GM21576 (cell line): ENCODE measurements at regions not wholly inside any gene's neighbourhood (a gene's known extent, or its start where the extent isn't known, plus 50 kb on each side); places are given as distances from the start of the nearest gene placed in this dataset.

Experiments used
- ATAC-seq: cut with Tn5 transposase; IDR thresholded peaks from one replicate; pipeline ENCODE4 v1.9.1; 2021; ENCODE audit warnings: mild to moderate bottlenecking, moderate library complexity; ENCODE audit not compliant: unreplicated experiment

DNA sequence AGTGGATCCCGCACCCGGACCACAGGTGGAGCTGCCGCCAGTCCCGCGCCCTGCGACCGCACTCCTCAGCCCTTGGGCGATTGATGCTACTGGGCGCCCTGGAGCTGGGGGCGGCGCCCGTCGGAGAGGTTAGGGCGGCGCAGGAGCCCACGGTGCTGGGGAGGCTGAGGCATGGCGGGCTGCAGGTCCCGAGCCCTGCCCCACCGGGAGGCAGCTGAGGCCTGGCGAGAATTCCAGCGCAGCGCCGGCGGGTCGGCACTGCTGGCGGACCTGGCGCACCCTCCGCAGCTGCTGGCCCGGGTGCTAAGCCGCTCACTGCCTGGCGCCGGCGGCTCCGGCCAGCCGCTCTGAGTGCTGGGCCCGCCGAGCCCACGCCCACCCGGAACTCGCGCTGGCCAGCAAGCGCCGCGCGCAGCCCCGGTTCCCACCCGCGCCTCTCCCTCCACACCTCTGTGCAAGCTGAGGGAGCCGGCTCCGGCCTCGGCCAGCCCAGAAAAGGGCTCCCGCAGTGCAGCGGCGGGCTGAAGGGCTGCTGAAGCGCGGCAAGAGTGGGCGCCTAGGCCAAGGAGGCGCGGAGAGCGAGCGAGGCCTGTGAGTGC lies 1256.5 kb downstream of the STIM2 start:
- ATAC-seq, result no peak

DNA sequence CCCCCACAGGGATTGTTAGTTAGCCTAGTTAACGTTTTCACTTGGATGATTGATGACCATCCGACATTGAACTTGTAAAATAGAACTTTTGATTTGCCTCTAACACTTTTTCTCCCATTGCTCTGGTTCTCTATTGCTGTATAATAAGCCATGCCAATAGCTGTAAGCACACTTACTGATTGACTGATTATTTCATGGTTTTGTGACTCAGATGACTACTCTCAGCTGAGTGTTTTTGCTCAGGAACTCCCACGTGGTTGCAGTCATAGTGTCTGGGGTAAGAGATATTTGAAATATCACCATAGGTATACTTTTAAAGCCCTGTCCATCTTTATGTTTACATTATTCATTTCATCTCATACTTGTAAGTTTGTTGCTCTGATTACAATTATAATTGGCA lies 1285.5 kb downstream of the STIM2 start:
- no peak for ATAC-seq

DNA sequence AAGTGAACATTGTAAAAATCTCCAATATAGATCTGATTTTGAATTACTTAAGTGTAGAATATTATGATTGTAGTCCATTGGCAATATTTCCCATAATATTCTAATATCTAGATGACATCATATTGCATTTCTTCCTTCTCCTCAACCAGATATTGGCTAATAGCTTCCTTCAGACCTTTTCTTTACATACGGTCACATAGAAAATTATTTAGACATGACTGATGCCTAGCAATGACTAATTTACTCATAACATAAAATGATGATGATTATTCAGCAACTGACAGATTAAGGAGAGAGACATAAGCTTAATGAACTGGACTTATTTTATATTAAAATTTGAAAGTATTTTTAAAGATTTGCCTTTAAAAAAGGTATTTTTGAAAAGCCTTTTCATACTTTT lies 1287.6 kb downstream of the STIM2 start:
- no peak for ATAC-seq

DNA sequence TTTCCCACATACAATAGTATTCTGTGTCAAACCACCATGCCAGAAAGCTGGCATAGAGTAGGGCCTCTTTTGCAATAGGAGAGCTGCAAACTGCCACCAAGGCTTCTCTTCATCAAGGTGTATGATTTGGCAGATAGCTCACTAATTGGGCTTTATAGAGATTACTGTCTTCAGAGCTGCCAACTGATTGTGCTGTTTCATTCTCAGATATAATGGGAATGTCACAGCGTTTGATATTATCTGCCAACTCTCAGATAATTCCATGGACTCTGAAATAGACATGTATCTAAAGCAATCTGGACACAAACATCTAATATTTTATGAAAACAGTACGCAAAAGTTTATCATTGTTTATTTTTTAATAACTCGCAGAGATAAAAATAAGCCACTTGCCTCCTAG lies 1289.1 kb downstream of the STIM2 start:
- no peak for ATAC-seq

DNA sequence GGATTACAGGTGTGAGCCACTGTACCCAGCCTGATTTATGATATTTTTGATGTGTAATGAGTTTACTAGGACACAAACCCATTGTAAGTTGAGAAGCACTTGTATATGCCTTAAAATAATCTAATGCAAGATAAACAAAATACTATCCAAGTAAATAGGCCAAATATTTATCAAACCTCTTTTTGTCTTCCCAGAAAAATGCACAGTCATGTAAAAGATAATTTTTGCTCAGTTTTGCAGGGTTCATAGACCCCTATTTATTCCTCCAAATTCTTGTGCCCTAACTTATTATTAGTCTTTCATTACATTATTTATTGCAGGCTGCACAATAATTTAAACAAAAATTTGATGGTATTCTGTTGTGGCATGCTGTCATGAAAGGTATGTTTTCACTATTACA lies 1290.7 kb downstream of the STIM2 start:
- ATAC-seq, result no peak

DNA sequence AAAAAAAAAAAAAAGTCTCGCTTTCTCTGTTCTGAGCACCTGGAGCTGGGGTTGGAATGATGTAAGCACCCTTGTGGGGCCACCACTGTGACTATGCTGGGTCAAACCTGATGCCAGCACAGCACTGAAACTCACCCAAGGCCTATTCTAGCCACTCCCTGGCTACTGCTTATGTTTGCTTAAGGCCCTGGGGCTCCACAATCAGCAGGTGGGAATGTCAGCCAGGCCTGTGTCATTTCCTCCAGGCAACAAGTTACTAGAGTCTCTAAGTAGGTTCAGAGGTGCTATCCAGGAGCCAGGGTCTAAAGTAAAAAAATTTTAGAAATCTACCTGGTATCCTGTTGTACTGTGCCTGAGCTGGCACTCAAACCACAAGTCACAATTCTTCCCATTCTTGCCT lies 1306.8 kb downstream of the STIM2 start:
- ATAC-seq, result no peak

DNA sequence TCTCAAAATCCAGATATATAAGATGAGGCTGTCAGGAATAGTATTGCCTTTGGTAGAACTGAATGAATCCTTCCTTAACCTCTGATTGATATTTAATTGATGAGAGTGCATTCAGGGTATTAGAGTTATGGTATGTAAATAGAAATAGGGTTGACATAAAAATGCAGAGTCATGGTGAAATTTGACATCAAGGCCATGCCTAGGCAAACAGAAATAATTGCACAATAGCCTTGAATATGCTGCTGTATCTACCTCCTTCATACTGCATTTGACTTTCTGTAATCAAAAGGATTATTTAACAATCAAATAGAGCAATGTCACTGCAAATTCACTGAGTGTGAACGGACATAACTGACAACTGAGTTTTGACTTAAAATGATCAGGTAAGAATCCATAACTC lies 1316.3 kb downstream of the STIM2 start:
- no peak for ATAC-seq

DNA sequence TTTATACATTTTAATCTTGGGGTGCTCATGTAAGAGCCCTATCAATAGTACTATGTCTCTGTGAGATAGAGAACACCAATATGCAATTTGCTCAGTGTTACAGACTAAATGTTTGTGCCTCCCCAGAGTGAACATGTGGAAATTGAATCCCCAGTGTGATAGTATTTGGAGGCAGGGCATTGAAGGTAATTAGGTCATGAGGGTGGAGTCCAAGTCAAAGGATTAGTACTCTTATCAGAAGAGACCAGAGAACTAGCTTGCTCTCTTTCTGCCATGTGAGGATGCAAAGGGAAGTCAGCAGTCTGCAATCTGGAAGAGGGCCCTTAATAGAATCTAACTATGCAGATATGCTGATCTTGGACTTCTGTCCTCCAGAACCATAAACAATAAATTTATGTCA lies 1317.0 kb downstream of the STIM2 start:
- no peak for ATAC-seq

DNA sequence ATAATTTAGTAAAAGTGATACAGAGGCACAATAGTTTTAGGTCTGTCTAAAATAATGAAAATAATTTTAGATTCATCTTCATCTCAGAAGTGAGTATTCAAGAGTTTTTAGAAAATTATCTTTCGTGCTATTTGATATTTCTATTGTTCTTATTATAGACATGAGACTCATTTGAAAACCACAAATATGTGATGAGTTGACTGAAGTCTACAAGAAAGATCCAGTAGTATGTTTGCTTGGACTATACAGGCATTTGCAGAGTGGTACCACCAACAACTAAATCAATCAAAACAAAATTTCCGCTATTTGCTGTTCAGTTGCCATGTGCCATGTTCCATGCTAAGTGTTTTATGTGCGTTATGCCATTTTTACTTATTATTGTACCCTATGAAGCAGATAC lies 1318.5 kb downstream of the STIM2 start:
- no peak for ATAC-seq

DNA sequence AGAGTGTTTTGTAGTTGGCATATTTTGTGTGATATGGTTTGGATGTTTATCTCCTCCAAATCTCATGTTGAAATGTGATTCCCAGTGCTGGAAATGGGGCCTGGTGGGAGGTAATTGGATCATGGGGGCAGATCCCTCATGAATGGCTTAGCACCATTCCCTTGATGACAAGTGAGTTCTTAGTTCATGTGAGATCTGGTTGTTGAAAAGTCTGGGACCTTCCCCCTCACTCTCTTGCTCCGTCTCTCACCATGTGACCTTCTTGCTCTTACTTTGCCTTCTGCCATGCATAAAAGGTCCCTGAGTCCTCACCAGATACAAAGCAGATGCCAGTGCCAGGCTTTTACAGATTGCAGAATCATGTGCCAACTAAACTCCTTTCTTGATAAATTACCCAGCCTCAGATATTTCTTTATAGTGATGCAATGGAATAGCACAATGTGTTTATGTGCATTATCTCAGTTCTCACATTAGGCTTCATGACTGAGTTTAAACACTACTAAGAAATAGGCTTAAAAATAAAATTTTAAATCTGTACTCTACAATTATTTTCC lies 1348.8 kb downstream of the STIM2 start:
- no peak for ATAC-seq

DNA sequence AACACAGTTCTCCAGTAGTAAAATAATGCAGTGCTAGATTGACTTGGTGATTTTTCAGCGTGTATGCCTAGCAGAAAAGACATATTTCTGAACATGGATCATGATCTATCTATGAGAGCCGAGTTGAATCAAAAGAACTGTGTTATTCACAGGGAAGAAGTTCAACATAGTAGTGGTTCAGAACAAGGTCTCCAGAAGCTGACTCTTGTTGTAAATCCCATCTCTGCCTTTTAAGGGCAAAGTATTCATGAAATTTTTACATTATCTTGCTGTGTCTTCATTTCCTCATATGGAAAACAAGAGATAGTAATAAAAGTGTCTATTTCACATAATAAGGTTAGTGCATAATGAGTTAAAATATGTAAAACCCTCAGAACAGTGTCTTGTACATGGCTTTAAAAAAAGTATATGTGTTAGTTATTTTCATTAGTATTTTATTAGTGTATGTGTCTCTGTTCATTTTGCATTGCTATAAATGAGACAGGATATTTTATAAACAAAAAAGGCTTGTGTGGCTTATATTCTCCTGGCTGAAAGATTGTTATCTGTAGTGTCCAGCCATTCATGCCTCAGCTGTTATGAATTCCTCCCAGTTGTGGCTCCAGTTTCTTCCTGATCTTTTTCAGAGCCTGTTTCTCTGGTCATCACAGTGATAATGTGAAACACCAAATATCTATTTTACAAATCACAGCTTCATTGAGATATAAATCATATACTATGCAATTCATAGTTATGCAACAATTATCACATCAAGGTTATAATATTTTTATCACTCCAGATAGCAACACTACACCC lies 1351.2 kb downstream of the STIM2 start:
- ATAC-seq, result no peak

DNA sequence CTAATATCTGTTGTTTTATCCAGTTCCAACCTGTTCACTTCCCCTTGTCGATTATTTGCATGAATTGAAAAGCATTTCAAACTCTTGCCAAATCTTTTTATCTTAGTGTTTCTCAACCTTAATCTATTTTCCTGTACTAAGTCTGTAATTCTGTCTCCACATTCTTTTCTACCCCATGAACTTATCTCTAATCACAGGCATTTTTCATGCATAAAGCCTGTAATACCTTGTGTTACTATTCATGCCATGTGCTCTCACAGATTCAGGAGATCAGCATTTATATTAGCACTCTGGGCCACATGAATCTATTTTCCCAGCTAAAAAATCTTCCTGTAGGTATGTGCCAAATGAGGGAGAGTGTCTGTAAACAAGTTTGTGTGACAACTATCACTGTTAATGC lies 1360.9 kb downstream of the STIM2 start:
- no peak for ATAC-seq

DNA sequence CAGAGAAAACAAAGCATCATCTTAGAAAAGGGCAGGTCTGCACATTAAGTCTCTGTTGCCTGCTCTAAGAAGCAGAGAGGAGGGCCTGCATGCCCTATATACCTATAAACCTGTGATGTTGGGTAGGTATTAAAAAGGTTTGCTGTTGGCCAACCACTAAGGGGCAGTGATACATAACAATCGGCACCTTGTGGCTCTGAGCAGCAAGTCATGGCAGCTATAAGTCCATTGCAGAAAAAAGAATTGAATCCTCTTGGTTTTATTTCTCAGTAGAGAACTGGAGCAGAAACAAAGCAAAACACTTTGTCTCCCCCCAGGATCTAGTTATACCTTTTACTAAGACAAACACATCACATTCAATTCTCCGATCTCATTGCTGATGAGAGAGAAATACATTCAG lies 1364.4 kb downstream of the STIM2 start:
- no peak for ATAC-seq

DNA sequence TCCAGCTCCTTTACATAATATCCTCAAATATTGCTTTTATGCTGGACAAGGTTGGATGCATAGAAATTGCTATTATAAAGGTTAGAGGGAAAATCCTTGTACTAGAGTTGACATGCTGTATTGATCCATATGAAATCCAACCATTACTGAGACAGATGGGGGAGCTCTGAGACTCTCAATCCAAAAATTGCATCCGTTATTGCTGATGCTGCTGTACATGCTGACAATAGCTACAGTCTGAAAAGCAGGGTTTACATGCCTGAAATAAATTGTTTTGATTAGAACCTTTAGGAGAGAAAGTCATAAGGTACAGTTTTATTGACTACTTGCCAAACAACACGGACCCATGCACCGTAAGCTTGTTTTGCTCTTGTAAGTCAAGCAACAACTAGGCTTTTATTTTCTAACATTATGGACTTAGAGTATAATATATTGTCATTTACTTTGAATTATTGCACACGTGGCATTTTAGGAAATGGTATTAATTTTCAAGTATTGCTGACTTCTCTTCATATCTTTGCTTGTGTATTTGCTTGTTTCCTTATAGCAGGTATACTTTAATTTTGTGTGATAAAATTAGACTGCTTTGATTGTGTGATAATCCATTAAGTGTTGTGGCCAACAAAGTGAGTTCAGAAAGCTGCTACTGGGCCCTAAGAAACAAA lies 1365.2 kb downstream of the STIM2 start:
- no peak for ATAC-seq

DNA sequence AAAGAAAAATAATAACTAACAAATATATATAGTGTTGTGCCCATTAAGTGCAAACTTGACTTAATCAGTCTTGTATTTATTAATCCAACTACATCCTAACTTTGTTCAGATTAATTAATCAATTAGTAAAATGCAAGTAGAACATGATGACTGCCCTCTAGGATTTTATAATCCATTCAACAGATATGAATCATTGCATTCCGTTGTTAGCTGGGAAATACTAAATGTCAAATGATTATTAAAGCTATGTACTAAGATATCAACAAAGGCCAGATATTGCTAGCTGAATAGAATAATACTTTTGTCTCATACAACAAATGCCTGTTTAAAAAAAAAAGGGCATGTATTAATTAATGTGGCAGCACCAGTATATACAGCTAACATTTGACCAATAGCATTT lies 1366.3 kb downstream of the STIM2 start:
- no peak for ATAC-seq

DNA sequence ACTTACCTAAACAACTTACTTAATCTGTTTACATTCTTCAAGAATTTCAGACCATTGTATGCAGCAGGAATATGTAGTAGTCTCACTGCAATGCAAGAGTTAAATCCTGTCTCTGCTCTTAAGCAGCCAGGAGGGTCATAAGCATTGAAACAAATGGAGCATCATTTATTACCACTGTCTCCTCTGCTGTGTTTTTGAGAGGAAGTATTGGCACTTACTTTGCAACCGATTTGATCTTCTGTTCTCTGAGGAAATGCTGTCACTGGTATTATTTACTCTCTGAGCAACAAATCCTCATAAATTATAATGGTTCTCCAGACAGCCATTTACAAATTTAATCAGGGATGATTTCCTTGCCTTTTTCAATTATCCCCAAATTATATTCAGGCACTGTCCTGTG lies 1367.1 kb downstream of the STIM2 start:
- no peak for ATAC-seq

DNA sequence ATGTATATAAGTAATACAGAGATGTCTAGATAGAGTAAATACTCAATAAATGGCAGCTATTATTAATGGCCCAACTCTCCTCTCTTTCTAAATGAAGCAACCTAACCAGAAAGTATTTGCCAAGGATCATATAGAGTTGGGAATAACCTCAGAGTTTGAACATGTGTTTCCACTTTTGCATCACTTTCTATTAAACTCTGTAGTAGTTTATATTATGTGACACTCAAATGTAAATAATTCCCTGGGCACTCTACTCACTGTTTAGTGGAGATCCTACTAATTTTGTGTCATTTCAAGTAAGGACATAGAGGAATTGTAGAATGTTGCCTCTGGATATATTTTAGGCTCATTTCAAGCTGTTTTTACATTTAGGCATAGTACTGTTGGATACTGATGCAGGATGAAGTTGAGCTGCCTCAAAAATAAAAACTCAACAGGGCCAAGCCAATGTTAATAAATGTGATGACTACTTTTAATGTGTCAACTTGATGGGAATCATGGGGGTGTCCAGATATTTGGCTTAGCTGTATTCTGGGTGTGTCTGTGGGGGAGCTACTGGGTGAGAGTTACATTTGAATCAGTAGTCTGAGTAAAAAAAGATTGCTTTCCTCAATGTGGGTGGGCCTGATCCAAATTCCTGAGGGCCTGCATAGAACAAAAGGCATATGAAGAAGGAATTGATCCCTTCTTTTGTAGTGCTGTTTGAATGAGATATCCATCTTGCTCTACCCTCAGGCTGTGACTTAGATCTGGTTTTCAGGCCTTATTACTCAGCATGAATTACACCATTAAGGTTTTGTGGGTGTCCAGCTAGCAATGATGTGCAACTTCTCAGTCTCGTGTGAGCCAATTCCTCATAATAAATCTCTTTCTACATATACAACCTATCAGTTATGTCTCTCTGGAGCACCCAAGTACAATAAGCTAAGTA lies 1368.2 kb downstream of the STIM2 start:
- no peak for ATAC-seq

DNA sequence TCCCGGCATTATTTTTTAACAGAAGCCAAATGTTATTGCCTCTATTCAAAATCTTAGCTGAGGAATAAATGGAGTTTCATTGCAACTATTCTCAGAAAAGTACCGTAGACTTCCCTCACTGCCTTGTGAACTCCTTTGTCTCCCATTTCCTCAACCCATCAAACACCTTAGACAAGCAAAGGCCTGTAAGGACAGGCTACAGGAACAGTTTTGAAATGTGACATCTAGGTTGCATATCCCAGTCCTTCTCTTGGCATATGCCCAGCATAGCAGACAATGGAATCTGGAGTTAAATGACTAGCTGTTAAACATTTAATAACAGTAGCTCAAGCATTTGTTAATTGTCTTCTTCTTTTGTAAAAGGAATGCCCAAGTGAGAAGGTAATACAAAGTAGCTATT lies 1371.7 kb downstream of the STIM2 start:
- ATAC-seq, result no peak

DNA sequence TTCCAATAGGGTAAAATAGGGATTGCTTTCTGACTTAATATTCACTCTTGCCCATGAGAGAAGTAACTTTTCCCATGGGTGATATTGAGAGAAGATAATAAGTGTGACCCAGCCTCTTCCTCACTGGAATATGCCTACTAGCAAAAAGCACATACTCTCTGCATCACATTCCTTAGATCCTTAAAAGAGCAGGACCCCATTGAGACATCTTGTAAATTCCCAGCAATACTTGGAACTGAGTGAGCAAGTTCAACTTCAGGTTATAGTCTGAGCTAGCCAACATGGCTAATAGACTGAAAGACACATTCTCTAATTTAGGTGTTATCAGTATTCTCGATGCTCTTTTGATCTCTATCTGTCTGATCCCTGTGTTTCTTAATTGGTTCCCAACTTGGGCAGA lies 1372.3 kb downstream of the STIM2 start:
- ATAC-seq, result no peak

DNA sequence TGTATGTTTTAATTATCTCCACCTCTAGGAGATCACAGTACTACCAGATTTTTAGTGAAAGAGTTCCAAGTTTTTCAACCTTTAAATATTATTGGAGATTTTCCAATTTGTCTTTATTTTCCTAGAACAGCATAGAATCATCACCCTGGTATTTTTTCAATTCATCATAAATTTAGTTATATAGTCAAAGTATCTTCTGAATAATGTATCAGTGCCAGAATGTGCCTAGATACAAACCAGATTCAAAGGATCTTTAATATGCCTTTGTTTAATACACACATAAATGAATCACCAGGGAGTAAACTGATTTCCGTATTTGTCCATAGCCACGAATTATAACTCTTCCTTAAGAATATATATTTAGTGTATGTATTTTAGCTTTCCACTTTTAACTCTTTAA lies 1373.1 kb downstream of the STIM2 start:
- ATAC-seq, result no peak

DNA sequence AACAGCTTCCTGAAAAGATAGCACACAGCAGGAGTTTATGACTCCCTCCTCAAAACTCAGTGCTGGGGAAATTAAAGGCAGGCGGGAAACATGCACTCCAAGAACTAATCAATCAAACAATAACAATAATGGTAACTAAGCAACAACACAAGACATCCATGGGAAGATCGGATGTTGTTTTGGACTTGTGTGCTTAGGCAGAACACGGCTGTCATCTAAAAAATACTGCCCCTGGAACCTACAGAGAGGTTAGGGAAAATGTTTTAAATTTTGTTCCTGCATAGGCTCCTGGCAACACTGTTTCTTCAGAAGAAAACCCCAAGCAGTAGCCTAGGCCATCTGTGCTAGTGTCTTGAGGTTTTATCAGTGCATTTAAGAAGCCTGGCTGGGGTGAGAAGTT lies 1378.2 kb downstream of the STIM2 start:
- ATAC-seq, result no peak
